ENCODE measurements at regions not wholly inside any gene's neighbourhood (a gene's known extent, or its start where the extent isn't known, plus 50 kb on each side); places are given as distances from the start of the nearest gene placed in this dataset.

GRCh38 chr12:90235642-90236041 lies 527.0 kb upstream of the ATP2B1 start:
- no peak overlapping the region for H3K4me3 ChIP-seq (ENCODE audit: low read depth in 1 of 3, low read length in 3 of 3)
- H3K9me3 ChIP-seq (ENCODE audit: control insufficient read depth in 2 of 2, insufficient read depth in 1 of 2, low read depth in 1 of 2, low read length in 1 of 2): no peaks in the 10 kb centered on the region
- H3K4me1 ChIP-seq (ENCODE audit: control insufficient read depth in 3 of 3, insufficient read depth in 2 of 3, low read depth in 1 of 3, low read length in 2 of 3): peaks cover 0 to 3% (median 0%) of the 10 kb centered on the region in 3 donors
- FAIRE-seq (no peak), DNase-seq (no peak)
- 77 to 86% (median 82%) methylated on average over 1 of the region's 1 CpG for WGBS, 3 donors
- no peak overlapping the region for H3K27ac ChIP-seq (ENCODE audit: low read depth in 1 of 3, low read length in 2 of 3)
- H3K27me3 ChIP-seq (ENCODE audit: control insufficient read depth in 3 of 3, insufficient read depth in 3 of 3, low read length in 3 of 3): no peaks in the 10 kb centered on the region
- no peaks in the 10 kb centered on the region for H3K36me3 ChIP-seq (ENCODE audit: control insufficient read depth in 3 of 3, insufficient read depth in 2 of 3, low read depth in 1 of 3, low read length in 3 of 3)

DNA sequence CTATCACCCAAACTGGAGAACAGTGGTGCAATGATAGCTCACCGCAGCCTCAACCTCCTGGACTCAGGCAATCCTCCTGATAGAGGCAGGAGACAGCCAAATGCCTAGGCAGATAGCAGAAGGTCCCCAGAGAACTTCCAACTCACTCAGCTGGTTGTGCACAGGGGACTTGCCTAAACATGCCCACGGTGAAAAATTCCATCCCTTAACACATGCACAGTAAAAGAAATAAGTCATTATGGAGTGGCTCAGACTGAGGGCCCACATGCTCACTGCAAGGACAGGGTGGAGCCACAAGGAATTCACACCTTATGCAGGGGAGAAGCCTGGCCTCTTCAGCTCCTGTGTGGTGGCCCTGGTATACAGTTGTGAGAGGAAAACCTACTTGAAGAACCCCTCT lies 525.8 kb upstream of the ATP2B1 start:
- Histone ChIP-seq H3K4me1 (ENCODE audit: control insufficient read depth in 3 of 3, insufficient read depth in 2 of 3, low read depth in 1 of 3, low read length in 2 of 3) (peaks cover 0 to under 1% (median 0%) of the 10 kb centered on the region in 3 donors), H3K27me3 (ENCODE audit: control insufficient read depth in 3 of 3, insufficient read depth in 3 of 3, low read length in 3 of 3) (no peaks in the 10 kb centered on the region), H3K4me3 (ENCODE audit: low read depth in 1 of 3, low read length in 3 of 3) (no peak overlapping the region), H3K36me3 (ENCODE audit: control insufficient read depth in 3 of 3, insufficient read depth in 2 of 3, low read depth in 1 of 3, low read length in 3 of 3) (no peaks in the 10 kb centered on the region), H3K9me3 (ENCODE audit: control insufficient read depth in 2 of 2, insufficient read depth in 1 of 2, low read depth in 1 of 2, low read length in 1 of 2) (no peaks in the 10 kb centered on the region), H3K27ac (ENCODE audit: low read depth in 1 of 3, low read length in 2 of 3) (no peak overlapping the region)
- no peak for FAIRE-seq
- 87 to 93% (median 90%) methylated on average over 2 of the region's 2 CpGs for WGBS, 3 donors
- DNase-seq: no peak

- H3K4me1 ChIP-seq (ENCODE audit: control insufficient read depth in 3 of 3, insufficient read depth in 2 of 3, low read depth in 1 of 3, low read length in 2 of 3): no peaks in the 10 kb centered on the region
- no peak overlapping the region for H3K4me3 ChIP-seq (ENCODE audit: low read depth in 1 of 3, low read length in 3 of 3)
- no peaks in the 10 kb centered on the region for H3K27me3 ChIP-seq (ENCODE audit: control insufficient read depth in 3 of 3, insufficient read depth in 3 of 3, low read length in 3 of 3)
- FAIRE-seq: no peak
- 76 to 87% (median 81%) methylated on average over 6 of the region's 6 CpGs for WGBS, 3 donors
- no peak for DNase-seq
- H3K27ac ChIP-seq (ENCODE audit: low read depth in 1 of 3, low read length in 2 of 3): no peak overlapping the region
- H3K36me3 ChIP-seq (ENCODE audit: control insufficient read depth in 3 of 3, insufficient read depth in 2 of 3, low read depth in 1 of 3, low read length in 3 of 3): no peaks in the 10 kb centered on the region
- no peaks in the 10 kb centered on the region for H3K9me3 ChIP-seq (ENCODE audit: control insufficient read depth in 2 of 2, insufficient read depth in 1 of 2, low read depth in 1 of 2, low read length in 1 of 2)
These were observed 524.8 kb upstream of the ATP2B1 start for GRCh38 chr12:90233168-90234100.

- Histone ChIP-seq H3K27me3 (ENCODE audit: control insufficient read depth in 3 of 3, insufficient read depth in 3 of 3, low read length in 3 of 3) (no peaks in the 10 kb centered on the region), H3K27ac (ENCODE audit: low read depth in 1 of 3, low read length in 2 of 3) (no peak overlapping the region), H3K36me3 (ENCODE audit: control insufficient read depth in 3 of 3, insufficient read depth in 2 of 3, low read depth in 1 of 3, low read length in 3 of 3) (no peaks in the 10 kb centered on the region), H3K4me3 (ENCODE audit: low read depth in 1 of 3, low read length in 3 of 3) (no peak overlapping the region), H3K9me3 (ENCODE audit: control insufficient read depth in 2 of 2, insufficient read depth in 1 of 2, low read depth in 1 of 2, low read length in 1 of 2) (no peaks in the 10 kb centered on the region), H3K4me1 (ENCODE audit: control insufficient read depth in 3 of 3, insufficient read depth in 2 of 3, low read depth in 1 of 3, low read length in 2 of 3) (no peaks in the 10 kb centered on the region)
- FAIRE-seq (peak; percentile 26), DNase-seq (no peak)
- 72 to 76% (median 75%) methylated on average over 8 of the region's 8 CpGs for WGBS, 3 donors
These were observed 521.0 kb upstream of the ATP2B1 start for GRCh38 chr12:90229407-90230170.

DNA sequence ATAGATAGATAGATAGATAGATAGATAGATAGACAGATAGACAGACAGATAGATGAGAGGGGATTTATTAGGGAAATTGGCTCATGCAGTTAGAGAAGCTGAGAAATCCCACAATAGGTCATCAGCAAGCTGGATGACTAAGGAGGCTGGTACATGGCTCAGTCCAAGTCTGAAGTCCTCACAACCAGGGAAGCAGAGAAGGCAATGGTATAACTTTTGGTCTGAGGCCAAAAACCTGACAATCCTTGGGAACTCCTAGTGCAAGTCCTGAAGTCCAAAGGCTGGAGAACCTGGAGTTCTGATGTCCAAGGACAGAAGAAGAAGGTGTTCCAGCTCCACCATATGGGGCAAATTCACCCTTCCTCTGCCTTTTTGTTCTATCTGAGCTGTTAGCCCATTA lies 517.6 kb upstream of the ATP2B1 start:
- peak in 1 of 2 donors; percentile 79 for DNase-seq
- Histone ChIP-seq H3K27me3 (ENCODE audit: control insufficient read depth in 3 of 3, insufficient read depth in 3 of 3, low read length in 3 of 3) (no peaks in the 10 kb centered on the region), H3K9me3 (ENCODE audit: control insufficient read depth in 2 of 2, insufficient read depth in 1 of 2, low read depth in 1 of 2, low read length in 1 of 2) (no peaks in the 10 kb centered on the region), H3K36me3 (ENCODE audit: control insufficient read depth in 3 of 3, insufficient read depth in 2 of 3, low read depth in 1 of 3, low read length in 3 of 3) (no peaks in the 10 kb centered on the region), H3K4me3 (ENCODE audit: low read depth in 1 of 3, low read length in 3 of 3) (no peak overlapping the region), H3K4me1 (ENCODE audit: control insufficient read depth in 3 of 3, insufficient read depth in 2 of 3, low read depth in 1 of 3, low read length in 2 of 3) (no peaks in the 10 kb centered on the region), H3K27ac (ENCODE audit: low read depth in 1 of 3, low read length in 2 of 3) (no peak overlapping the region)
- no peak for FAIRE-seq

DNA sequence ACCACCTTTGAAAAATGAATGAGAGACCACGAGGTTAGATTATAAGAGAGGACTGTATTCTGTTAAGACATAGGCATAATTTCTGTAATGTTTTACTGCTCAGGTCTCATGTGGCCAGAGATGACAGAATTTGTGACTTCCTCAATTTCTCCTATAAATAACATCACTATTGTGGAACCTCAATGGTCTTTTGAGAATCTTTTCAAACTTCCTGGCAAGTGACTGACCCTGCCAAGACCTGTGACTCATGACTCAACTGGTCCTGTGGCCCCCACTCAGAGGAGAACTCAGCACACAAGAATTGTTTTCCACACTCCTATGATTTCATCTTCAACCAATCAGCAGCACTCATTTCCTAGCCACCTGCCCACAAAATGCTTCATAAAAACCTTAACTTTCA lies 508.2 kb upstream of the ATP2B1 start:
- Histone ChIP-seq H3K4me3 (ENCODE audit: low read depth in 1 of 3, low read length in 3 of 3) (no peak overlapping the region), H3K27me3 (ENCODE audit: control insufficient read depth in 3 of 3, insufficient read depth in 3 of 3, low read length in 3 of 3) (no peaks in the 10 kb centered on the region), H3K27ac (ENCODE audit: low read depth in 1 of 3, low read length in 2 of 3) (no peak overlapping the region), H3K36me3 (ENCODE audit: control insufficient read depth in 3 of 3, insufficient read depth in 2 of 3, low read depth in 1 of 3, low read length in 3 of 3) (no peaks in the 10 kb centered on the region), H3K9me3 (ENCODE audit: control insufficient read depth in 2 of 2, insufficient read depth in 1 of 2, low read depth in 1 of 2, low read length in 1 of 2) (no peaks in the 10 kb centered on the region), H3K4me1 (ENCODE audit: control insufficient read depth in 3 of 3, insufficient read depth in 2 of 3, low read depth in 1 of 3, low read length in 2 of 3) (no peaks in the 10 kb centered on the region)
- FAIRE-seq: no peak
- 44 to 62% (median 49%) methylated on average over 1 of the region's 1 CpG for WGBS, 3 donors
- DNase-seq: no peak

DNA sequence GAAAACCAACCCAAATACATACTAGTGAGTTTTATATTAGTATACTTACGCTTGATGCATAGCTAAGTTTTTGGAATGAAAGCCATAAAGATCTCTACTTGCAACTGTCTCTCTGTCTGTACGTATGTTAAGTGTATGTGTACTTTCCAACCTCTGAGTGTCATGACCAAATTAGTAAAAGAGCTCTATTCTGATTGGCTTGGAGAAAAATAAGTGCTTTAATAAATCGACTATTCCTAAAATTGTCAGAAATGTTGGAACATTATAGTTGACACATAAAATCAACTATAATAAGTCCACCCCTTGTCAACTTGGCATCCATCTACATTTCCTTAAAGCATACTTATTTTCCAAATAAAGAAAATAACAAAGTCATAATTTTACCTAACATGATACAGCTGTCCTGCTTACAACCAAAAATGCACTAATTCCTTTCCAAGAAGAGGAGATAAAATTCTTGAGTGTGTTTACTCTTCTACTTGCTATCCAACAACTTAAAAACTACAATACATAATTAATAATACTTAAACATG lies 507.4 kb upstream of the ATP2B1 start:
- Histone ChIP-seq H3K36me3 (ENCODE audit: control insufficient read depth in 3 of 3, insufficient read depth in 2 of 3, low read depth in 1 of 3, low read length in 3 of 3) (no peaks in the 10 kb centered on the region), H3K9me3 (ENCODE audit: control insufficient read depth in 2 of 2, insufficient read depth in 1 of 2, low read depth in 1 of 2, low read length in 1 of 2) (no peaks in the 10 kb centered on the region), H3K27ac (ENCODE audit: low read depth in 1 of 3, low read length in 2 of 3) (no peak overlapping the region), H3K4me1 (ENCODE audit: control insufficient read depth in 3 of 3, insufficient read depth in 2 of 3, low read depth in 1 of 3, low read length in 2 of 3) (no peaks in the 10 kb centered on the region), H3K4me3 (ENCODE audit: low read depth in 1 of 3, low read length in 3 of 3) (no peak overlapping the region), H3K27me3 (ENCODE audit: control insufficient read depth in 3 of 3, insufficient read depth in 3 of 3, low read length in 3 of 3) (no peaks in the 10 kb centered on the region)
- 42 to 62% (median 58%) methylated on average over 3 of the region's 3 CpGs for WGBS, 3 donors
- FAIRE-seq (no peak), DNase-seq (no peak)

- Histone ChIP-seq H3K4me1 (ENCODE audit: control insufficient read depth in 3 of 3, insufficient read depth in 2 of 3, low read depth in 1 of 3, low read length in 2 of 3) (no peaks in the 10 kb centered on the region), H3K9me3 (ENCODE audit: control insufficient read depth in 2 of 2, insufficient read depth in 1 of 2, low read depth in 1 of 2, low read length in 1 of 2) (peaks cover 0 to 11% of the 10 kb centered on the region in 2 donors), H3K27ac (ENCODE audit: low read depth in 1 of 3, low read length in 2 of 3) (no peak overlapping the region), H3K36me3 (ENCODE audit: control insufficient read depth in 3 of 3, insufficient read depth in 2 of 3, low read depth in 1 of 3, low read length in 3 of 3) (no peaks in the 10 kb centered on the region), H3K4me3 (ENCODE audit: low read depth in 1 of 3, low read length in 3 of 3) (no peak overlapping the region), H3K27me3 (ENCODE audit: control insufficient read depth in 3 of 3, insufficient read depth in 3 of 3, low read length in 3 of 3) (no peaks in the 10 kb centered on the region)
- FAIRE-seq (no peak), DNase-seq (peak in 1 of 2 donors; percentile 14)
- WGBS, 3 donors: 19 to 67% (median 56%) methylated on average over 1 of the region's 1 CpG
These were observed 502.4 kb upstream of the ATP2B1 start for GRCh38 chr12:90211017-90211416.
